CD4-positive, alpha-beta T cell treated with Interleukin-15 for 1 hour (primary cell): ENCODE measurements at regions not wholly inside any gene's neighbourhood (a gene's known extent, or its start where the extent isn't known, plus 50 kb on each side); places are given as distances from the start of the nearest gene placed in this dataset.
"Not testable (repeated sequence)": the region's sequence is repeated elsewhere in the genome, so short reads cannot be mapped to it uniquely, and the experiment has no call there.

Source experiments
- DNase-seq: peaks from one replicate; pipeline ENCODE4 v3.0.0-alpha.2; 2020

DNA sequence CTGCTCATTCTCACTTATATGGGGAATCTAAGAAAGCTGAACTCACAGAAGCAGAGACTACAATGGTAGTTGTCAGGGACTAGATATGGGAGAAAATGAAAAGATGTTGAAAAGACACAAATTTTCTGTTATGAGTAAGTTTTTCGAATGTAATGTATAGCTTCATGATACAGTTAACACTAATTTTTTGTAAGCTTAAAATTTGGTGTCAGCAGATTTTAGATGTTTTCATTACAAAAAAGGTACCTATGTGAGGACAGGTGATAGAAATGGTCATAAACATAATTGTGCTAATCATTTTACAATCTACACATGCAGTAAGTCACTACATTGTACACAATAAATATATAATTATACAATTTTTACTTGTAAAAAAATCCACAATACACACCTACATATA is 286.6 kb downstream of the ZNF33B start:
- DNase-seq = no peak

DNA sequence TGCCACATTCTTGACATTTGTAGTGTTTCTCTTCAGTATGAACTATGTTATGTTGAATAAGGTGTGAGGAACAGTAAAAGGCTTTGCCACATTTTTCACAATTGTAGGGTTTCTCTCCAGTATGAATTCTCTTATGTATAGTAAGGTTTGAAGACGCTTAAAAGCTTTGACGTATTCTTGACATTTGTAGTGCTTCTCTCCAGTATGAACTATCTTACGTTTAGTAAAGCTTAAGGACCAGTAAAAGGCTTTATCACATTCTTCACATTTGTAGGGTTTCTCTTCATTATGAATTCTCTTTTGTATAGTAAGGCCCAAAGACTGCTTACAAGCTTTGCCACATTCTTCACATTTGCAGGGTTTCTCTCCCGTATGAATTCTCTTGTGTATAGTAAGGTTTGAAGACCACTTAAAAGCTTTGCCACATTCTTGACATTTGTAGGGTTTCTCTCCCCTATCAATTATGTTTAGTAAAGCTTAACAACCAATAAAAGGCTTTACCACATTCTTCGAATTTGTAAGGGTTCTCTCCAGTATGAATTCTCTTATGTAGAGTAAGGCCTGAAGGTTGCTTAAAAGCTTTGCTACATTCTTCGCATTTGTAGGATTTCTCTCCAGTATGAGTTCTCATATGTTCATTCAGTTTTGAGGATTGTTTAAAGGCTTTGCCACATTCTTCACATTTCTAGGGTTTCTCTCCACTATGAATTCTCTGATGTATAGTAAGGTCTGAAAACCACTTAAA is 301.6 kb downstream of the ZNF33B start:
- DNase-seq = not testable (repeated sequence)

DNA sequence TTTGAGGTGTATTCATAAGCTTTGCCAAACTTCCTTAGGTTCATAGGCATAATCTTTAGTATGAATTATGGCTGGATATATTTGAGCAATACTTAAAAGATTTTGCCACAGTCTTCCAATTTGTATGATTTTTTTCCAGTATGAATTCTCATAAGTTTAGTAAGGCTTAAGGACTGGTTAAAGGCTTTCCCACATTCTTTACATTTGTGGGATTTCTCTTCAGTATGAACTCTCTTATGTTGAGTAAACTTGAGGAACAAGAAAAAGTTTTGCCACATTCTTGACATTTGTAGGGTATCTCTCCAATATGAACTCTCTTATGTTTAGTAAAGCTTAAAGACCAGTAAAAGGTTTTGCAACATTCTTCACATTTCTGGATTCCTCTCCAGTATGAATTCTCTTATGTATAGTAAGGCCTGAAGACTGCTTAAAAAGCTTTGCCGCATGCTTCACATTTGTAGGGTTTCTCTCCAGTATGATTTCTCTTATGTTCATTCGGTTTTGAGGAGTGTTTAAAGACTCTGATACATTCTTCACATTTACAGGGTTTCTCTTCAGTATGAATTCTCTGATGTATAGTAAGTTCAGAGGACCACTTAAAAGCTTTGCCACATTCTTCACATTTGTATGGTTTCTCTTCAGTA is 302.6 kb downstream of the ZNF33B start:
- not testable (repeated sequence) for DNase-seq

DNA sequence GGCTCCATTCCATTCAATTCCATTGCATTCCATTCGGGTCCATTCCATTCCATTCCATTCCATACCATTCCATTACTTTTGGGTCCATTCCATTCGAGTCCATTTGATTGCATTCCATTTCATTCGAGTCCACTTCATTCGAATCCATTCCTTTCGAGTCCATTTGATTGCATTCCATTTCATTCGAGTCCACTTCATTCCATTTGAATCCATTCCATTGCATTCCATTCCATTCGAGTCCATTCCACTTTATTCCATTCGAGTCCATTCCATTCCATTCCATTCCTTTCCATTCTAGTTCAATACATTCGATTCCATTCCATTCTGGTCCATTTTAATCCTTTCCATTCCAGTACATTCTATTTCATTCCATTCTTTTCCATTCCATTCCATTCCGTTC is 334.0 kb downstream of the ZNF33B start:
- no peak for DNase-seq

DNA sequence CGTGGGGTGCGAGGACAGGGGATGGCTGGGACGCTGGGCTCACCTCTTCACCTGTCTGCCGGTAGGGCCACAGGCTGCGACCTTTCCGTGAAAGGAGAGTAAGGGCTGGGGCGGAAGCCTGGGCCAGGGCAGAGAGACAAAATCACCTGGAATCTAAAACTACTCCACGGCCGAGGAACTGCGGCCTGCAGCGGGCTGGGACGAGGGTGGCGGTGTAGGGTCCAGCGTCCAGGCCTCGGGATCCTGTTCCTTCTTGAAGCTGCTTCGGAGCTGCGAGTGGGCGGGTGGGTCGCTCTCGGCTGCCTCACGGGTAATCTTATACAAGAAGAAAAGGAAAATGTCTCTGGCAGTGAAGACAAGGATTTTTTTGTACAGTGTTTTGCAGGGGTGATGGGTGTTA is 356.5 kb downstream of the ZNF33B start:
- DNase-seq = not testable (repeated sequence)

DNA sequence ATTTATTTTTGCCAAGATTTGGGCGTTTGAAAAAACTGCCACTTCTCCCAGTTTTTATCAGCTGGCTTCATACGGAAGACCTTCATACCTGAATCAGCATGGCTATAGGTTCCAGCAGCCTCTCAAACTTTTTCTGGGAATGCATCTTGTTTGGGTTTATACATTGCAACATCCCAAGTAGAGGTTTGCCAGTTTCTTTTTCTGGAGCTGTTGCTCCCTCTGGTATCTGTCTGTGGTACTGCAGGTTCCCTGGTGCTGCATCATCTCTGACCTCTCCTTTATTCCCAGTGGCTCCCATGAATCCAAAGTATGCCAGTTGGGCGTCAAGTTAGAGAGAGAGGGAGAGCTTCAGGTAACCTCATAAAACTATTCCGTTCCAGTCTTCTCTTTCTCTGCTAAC is 368.6 kb downstream of the ZNF33B start:
- DNase-seq = not testable (repeated sequence)

DNA sequence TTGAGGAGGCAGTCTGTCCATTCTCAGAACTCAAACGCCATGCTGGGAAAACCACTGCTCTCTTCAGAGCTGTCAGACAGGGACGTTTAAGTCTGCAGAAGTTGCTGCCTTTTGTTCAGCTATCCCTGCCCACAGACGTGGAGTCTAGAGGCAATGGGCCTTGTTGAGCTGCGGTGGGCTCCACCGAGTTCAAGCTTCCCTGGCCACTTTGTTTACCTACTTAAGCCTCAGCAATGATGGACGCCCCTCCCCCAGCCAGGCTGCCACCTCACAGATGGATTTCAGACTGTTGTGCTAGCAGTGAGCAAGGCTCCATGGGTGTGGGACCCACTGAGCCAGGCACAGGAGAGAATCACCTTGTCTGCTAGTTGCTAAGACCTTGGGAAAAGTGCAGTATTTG is 375.1 kb downstream of the ZNF33B start:
- DNase-seq = not testable (repeated sequence)

DNA sequence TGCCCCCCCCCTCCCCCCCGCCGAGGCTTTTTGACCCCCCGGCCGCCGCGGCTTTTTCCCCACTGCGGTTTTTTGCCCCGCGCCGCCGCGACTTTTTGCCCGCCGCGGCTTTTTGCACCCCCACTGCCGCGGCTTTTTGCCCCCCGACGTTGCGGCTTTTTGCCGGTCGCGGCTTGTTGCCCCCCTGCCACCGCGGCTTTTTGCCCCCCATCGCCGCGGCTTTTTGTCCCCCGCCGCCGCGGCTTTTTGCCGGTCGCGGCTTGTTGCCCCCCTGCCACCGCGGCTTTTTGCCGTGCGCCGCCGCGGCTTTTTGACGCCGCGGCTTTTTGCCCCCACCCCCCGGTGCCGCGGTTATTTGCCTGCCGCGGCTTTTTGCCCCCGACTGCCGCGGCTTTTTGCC is 395.4 kb downstream of the ZNF33B start:
- not testable (repeated sequence) for DNase-seq

DNA sequence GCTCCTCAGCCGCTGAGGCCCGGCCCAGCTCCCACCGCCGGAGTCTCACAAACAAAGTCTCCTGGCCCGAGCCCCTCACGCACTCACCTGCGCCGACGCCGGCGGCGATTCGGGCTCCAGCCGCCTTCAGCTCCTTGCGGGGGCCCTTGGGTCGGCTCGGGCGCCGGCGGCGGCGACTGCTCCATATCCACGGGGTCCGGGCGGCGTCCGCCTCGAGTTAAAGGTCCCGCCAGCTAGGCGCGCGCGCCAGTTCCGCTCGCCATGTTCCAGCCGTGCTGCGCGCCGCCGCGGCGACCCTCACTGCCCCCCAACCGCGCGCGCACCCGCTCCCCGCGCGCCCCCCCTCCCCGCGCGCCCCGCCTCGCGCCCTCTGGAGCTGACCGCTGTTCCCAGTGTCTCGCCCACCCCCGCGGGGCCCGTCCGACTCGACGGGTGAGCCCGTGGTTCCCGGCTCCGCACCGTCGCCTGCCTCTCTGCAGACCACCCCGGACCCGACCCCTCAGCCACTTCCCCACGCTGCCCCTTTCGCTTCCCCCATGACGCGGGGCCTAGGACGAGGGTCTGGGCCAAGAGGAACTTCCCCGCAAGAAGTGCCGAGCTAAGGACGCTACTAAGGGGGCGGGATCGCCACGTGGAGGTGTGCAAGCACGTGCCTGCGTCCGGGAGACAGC is 396.1 kb downstream of the ZNF33B start:
- no peak for DNase-seq

DNA sequence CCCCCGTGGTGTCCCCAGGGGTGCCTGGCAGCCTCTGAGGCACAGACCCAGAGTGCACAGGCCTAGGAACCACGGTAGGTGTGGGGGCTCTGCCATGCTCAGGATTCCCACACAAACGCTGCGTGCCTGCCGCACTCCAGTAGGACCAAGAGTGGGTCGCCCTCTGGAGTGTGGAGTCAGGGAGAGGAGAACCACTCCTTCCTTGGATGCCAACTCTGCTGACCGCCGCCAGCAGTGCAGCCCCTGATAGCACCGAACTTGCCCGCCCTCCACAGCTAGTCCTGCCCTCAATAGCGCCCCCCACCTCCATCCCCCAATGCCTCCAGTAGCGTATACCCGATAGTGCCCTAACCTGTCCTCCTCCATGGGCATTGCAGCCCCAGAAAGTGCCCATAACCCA is 402.0 kb downstream of the ZNF33B start:
- not testable (repeated sequence) for DNase-seq

DNA sequence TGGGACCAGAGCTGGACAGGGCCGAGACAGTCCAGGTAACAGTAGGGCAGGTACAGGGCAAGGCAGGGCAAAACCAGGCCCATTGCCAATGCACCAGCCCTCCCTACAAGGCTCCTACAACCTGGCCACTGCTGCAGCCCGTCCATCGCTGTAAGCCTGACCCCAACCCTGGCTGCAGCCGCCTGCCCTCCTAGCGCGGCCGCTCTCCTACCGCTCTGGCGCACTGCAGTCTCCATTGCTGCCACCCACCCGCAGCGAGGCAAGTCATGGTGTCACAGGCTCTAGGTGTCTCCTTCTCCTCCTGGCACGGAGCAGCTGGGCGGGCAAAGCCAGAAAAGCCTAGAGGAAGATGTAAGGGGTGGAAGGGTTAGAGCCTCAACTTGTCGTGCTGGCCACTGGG is 402.6 kb downstream of the ZNF33B start:
- not testable (repeated sequence) for DNase-seq

DNA sequence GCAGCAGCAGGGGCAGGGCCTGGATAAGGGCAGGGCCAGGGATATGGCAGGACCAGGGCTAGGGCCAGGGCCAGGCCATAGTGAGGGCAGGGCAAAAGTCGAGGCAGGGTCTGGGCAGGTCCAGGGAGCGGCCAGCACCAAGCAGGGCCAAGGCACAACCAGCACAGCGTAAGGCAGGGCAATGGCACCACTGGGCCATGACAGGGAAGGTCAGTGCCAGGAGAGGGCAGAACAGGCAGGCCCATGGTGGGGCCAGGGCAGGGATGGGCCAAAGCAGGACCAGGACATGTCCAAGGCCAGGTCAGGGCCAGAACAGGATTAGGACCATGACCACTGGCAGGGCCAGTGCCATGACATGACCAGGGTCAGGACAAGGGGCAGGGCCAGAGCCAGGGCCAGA is 403.1 kb downstream of the ZNF33B start:
- not testable (repeated sequence) for DNase-seq

DNA sequence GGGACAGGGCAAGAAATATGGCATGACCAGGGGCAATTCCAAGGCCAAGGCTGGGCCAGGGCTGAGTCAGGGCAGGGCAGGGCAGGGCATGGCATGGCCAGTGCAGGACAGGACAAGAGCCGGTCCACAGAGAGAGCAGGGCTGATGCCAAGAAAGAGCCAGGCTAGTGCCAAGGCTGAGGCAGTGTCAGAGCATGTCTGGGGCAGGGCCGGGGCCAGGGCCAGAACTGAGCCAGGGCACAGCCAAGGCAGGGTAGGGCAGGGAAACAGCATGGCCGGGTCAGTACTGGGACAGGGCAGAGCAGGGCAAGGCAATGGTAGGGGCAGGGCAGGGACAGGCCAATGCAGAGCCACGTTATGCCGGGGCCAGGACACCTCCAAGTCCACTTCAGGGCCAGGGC is 403.9 kb downstream of the ZNF33B start:
- DNase-seq = not testable (repeated sequence)

DNA sequence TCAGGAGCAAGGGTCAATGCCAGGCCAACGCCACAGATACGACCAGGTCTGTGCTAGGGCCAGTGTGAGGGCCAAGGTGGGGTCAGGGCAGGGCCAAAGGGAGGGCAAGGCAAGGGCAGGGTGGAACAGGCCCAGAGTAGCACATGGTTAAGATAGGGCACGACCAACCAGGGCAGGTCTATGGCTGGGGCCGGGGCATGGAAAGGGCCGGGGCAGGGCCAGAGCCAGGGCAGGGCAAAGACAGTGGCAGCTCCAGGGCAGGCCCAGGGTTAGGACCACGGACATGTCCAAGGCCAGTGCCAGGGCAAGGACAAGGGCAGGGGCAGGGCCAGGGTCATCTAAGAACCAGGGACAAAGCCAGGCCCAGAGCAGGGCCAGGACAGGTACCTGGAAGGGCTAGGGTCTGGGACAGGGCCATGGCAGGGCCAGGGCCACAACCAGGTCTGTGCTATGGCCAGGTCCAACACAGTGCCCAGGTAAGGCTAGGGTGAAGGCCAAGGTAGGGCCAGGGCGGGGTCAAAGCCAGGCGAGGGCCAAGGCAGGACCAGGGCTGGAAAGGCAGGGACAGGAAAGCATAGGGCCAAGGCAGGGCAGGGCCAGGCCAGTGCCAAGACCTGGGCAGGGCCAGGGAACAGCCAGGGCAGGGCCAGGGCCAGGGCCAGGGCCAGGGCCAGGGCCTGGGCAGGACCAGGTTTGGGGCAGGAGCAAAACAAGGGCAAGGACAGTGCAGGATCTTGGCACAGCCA is 404.7 kb downstream of the ZNF33B start:
- DNase-seq = not testable (repeated sequence)

DNA sequence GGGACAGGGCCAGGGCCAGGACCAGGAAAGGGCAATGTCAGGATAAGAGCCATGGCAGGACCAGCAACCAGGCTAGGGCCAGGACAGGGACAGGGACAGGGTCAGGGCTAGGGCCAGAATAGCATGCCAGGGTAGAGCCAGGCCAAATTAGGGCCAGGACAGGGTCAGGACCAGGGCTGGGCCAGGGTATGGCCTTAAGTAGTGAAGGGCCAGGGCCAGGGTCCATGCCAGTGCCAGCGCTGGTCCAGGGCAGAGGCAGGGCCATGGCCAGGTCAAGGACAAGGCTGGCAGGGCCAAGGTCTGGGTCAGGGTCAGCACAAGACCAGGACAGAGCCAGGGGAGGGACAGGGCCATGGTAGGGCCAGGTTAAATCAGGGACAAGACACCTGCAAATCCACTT is 405.4 kb downstream of the ZNF33B start:
- DNase-seq = not testable (repeated sequence)

DNA sequence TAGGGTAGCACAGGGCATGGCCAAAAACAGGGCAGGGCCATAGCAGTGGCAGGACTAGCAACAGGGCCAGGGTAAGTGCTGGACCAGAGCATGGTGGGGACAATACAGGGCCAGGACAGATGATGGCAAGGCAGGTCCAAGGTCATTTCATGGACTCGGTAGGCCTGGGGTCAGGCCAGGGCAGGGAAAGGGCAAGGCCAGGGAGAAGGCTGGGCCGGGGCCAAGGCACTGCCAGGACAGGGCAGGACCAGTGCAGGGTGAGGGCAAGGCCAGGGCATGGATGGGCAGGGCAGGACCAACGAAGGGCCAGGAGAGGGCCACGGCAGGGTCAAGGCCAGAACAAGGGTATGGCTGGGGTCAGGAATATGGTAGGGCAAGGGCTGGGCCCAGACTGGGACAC is 407.6 kb downstream of the ZNF33B start:
- not testable (repeated sequence) for DNase-seq

DNA sequence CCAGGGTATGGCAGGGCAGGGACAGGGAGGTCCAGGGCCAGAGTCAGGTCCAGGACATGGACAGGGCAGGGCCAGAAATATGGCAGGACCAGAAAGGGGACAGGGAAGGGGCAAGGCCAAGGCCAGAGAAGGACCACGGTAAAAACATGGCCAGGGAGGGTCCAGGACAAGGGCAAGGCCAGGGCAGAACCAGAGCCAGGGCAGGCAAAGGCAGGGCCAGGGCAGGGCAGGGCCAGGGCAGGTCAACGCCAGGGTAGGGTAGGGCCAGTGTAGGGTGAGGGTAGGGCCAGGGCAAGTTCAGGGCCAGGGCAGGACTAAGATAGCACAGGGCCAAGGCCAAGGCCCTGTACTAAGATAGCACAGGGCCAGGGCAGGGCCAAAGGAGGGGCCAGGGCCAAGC is 408.3 kb downstream of the ZNF33B start:
- not testable (repeated sequence) for DNase-seq

DNA sequence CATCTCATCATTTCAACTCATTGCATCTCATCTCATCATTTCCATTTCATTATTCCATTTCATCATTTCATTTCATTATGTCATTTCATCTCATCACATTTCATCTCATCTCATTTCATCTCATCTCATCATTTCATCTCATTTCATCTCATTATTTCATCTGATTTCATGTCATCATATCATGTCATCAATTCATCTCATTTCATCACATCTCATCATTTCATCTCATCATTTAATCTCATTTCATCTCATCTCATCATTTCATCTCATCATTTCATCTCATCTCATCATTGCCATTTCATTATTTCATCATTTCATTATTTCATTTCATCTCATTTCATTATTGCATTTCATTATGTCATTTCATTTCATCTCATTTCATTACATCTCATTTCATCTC is 410.5 kb downstream of the ZNF33B start:
- not testable (repeated sequence) for DNase-seq

DNA sequence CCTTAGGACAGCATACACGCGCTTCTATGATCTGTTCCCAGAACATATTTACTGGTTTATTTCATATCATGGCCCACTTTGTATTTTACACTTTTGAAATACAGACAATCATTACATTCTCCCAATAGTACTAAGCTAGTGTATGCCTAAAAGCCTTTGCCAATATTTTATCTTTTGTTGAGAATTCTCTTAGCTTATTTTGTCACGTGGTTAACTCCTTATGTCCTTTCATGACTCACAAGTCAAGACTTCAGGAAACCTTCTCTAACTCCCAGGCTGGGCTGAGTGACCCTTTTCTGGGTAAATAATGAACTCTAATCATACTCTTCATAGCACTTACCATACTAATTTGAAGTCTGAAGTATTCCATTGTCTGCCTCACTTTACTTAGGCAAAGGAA is 444.8 kb downstream of the ZNF33B start:
- DNase-seq = not testable (repeated sequence)

DNA sequence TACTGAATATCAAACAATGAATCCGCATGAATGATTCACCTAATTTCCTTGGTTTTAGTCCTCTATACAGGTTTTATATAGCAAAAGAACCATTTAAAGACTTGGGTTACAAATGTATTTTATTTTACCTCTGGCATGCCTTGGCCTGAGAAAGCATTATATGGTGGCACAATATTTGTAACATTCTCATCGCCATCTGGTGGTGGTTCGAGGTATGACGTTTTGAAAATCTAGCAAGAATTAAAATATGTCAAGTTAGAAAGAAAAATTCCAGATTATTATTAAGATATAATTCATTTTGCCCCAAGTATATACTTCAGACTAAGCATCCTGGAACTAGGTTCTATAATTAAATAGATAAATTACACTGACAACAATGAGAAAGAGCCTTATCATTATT is 445.9 kb downstream of the ZNF33B start:
- DNase-seq = not testable (repeated sequence)

DNA sequence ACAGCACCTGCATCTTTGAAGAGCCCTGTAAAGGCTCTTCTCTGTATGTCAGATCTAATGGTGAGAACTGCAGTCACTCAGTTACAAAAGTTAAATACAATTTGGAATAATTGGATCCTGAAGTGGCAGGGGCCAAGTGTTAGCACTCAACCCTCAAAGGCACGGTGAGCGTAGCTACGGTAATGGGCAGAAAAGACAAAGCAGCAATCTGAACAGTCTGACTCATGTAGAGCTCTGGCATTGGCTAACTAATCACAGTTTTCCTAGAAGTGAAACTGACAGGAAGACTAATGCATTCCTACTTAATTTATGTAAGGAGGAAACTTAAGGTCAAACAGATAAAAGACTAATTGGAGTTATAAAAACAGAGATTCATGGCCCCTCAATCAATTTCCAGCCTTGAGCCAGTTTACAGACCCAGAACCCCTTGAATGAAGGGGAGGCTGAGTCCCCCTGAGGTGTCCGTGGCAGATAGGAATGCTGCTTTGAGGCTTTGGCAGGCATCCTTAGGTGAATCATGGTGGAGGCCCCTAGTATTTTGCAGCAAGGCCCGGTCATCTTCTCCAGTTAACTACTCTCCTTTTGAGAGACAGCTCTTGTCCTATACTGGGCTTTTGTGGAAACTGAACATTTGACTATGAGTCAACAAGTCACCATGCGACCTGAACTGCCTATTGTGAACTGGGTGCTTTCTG is 450.7 kb downstream of the ZNF33B start:
- DNase-seq = not testable (repeated sequence)
